Left ventricle myocardium inferior (tissue), 1 donor: ENCODE measurements at regions not wholly inside any gene's neighbourhood (a gene's known extent, or its start where the extent isn't known, plus 50 kb on each side); places are given as distances from the start of the nearest gene placed in this dataset.
"Not testable (repeated sequence)": the region's sequence is repeated elsewhere in the genome, so short reads cannot be mapped to it uniquely, and the experiment has no call there.

Experiments used
- DNase-seq: peaks from one replicate; pipeline ENCODE4 v3.0.0-alpha.2; 2020
- H3K27ac ChIP-seq: fragments of 200-600 bp; replicated peaks from 2 replicates; pipeline ENCODE4 v1.8.0; 2021
- H3K27me3 ChIP-seq: fragments of 200-600 bp; 2 replicates; pipeline ENCODE4 v1.8.0; 2021; ENCODE audit warnings: low read depth
- H3K36me3 ChIP-seq: fragments of 200-600 bp; 2 replicates; pipeline ENCODE4 v1.8.0; 2021
- H3K4me1 ChIP-seq: fragments of 200-600 bp; 2 replicates; pipeline ENCODE4 v1.8.0; 2021
- H3K4me3 ChIP-seq: fragments of 200-600 bp; 2 replicates; pipeline ENCODE4 v1.8.0; 2021; ENCODE audit warnings: mild to moderate bottlenecking, moderate library complexity
- H3K9me3 ChIP-seq: fragments of 200-600 bp; replicated peaks from 2 replicates; pipeline ENCODE4 v1.8.0; 2021
- intact Hi-C: fragments of 100-400 bp; cut with micrococcal nuclease; formaldehyde crosslinking; loops from one replicate; pipeline ENCODE4 v1.11.0; 2022
- TF ChIP-seq, protein P1 (sequence below): fragments of 200-600 bp; IDR thresholded peaks from 2 replicates; pipeline ENCODE4 v1.8.0; 2021; ENCODE audit warnings: antibody characterized with exemption, mild to moderate bottlenecking, borderline replicate concordance
- donor health status: DM: no; HTN: yes; CAD: no; lungs with severe emphysema.

DNA sequence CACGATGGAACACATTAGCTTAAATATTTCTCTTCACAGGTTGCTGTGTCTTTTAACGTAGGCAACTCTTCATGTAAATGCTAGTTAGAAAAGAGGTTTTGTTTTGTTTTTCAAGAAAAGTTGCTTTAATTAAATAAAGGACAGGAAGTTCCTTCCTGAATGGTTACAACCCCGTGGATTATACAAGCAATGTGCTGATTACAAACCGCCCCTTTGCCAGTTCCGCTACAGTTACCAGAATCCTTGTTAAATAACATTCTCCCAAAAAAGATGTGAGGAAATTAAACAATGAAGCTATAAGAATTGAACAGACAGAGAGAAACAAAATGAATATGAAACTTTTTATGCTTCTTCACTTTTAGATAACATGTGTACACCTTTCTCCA is 75.1 kb downstream of the LYZL2 start:
- H3K36me3 ChIP-seq = no peaks in the 10 kb centered on the region
- H3K4me3 ChIP-seq = peak overlapping the region; percentile 51
- intact Hi-C loops = no loop called here
- TF ChIP-seq, protein P1, sequence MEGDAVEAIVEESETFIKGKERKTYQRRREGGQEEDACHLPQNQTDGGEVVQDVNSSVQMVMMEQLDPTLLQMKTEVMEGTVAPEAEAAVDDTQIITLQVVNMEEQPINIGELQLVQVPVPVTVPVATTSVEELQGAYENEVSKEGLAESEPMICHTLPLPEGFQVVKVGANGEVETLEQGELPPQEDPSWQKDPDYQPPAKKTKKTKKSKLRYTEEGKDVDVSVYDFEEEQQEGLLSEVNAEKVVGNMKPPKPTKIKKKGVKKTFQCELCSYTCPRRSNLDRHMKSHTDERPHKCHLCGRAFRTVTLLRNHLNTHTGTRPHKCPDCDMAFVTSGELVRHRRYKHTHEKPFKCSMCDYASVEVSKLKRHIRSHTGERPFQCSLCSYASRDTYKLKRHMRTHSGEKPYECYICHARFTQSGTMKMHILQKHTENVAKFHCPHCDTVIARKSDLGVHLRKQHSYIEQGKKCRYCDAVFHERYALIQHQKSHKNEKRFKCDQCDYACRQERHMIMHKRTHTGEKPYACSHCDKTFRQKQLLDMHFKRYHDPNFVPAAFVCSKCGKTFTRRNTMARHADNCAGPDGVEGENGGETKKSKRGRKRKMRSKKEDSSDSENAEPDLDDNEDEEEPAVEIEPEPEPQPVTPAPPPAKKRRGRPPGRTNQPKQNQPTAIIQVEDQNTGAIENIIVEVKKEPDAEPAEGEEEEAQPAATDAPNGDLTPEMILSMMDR = no peak
- H3K27ac ChIP-seq = peak overlapping the region; percentile 89
- no peak for DNase-seq
- H3K27me3 ChIP-seq = no peaks in the 10 kb centered on the region
- H3K9me3 ChIP-seq = no peaks in the 10 kb centered on the region
- peaks cover 21% of the 10 kb centered on the region for H3K4me1 ChIP-seq

DNA sequence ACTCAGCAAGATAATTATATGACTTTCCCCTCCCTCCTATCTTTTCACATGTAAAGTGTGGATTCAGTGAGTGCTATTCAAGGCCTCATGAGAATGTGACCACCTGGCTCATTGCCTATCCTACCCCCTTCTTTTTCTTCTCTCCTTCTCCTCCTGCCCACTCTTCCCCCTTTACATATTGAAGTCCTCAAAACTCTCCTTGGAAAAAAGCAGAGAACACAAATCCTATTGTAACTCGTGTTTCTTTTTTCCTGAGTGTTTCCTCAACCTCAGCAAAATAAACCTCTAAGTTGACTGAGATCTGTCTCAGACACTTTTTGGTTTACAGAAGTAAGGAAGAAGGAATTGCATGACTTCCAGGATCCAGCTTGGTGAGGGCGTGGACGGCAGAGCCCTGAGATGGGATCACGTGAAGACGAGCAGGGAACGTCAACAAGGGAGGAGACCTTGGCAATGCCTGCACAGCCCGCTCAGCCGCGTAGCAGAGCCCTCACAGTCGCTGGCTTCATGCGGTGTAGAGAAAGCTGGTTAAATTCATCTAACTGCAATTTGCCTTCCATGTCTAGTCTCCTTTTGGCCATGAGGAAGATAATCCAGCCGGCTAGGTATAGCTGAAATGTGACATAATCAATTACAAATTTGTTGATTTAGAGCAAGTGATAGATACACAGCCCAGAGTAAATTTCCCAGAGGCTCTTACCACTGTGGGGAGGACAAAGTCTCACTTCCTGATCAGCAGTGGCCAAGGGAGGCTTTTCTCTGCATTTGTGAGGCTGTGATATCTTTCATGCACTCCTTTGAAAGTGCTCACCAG is 75.7 kb downstream of the LYZL2 start:
- intact Hi-C loops = no loop called here
- H3K9me3 ChIP-seq = no peaks in the 10 kb centered on the region
- no peaks in the 10 kb centered on the region for H3K36me3 ChIP-seq
- H3K4me1 ChIP-seq = peaks cover 21% of the 10 kb centered on the region
- TF ChIP-seq, protein P1 = no peak
- peak; percentile 76 for DNase-seq
- H3K4me3 ChIP-seq = peak overlapping the region; percentile 51
- peak overlapping the region; percentile 89 for H3K27ac ChIP-seq
- no peaks in the 10 kb centered on the region for H3K27me3 ChIP-seq

DNA sequence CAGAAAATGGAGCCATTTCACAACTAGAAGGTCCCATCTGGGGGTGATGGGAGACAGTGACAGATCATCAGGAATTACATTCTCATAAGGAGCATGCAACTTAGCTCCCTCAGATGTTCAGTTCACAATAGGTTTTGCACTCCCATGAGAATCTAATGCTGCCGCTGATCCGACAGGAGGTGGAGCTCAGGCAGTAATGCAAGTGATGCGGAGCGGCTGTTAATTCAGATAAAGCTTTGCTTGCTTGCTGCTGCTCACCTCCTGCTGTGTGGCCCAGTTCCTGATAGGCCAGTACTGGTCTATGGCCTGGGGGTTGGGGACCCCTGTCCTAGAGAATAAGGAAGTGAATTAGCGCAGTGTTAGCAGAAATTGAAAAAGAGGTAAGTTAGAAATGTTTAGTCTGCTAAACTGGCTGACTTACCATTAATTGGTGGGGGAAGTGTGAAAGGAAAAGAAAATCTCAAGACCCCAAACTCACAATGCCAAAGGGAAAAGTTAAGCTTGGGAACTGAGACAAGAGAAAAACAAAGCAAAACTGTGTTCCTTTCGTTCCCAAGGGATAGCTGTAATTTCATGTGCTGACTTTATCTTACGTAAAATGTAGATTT is 76.4 kb downstream of the LYZL2 start:
- H3K9me3 ChIP-seq = no peaks in the 10 kb centered on the region
- H3K27me3 ChIP-seq = no peaks in the 10 kb centered on the region
- DNase-seq = no peak
- H3K4me1 ChIP-seq = peaks cover 21% of the 10 kb centered on the region
- intact Hi-C loops = no loop called here
- TF ChIP-seq, protein P1 = no peak
- H3K27ac ChIP-seq = peak overlapping the region; percentile 89
- no peaks in the 10 kb centered on the region for H3K36me3 ChIP-seq
- H3K4me3 ChIP-seq = peak overlapping the region; percentile 51

DNA sequence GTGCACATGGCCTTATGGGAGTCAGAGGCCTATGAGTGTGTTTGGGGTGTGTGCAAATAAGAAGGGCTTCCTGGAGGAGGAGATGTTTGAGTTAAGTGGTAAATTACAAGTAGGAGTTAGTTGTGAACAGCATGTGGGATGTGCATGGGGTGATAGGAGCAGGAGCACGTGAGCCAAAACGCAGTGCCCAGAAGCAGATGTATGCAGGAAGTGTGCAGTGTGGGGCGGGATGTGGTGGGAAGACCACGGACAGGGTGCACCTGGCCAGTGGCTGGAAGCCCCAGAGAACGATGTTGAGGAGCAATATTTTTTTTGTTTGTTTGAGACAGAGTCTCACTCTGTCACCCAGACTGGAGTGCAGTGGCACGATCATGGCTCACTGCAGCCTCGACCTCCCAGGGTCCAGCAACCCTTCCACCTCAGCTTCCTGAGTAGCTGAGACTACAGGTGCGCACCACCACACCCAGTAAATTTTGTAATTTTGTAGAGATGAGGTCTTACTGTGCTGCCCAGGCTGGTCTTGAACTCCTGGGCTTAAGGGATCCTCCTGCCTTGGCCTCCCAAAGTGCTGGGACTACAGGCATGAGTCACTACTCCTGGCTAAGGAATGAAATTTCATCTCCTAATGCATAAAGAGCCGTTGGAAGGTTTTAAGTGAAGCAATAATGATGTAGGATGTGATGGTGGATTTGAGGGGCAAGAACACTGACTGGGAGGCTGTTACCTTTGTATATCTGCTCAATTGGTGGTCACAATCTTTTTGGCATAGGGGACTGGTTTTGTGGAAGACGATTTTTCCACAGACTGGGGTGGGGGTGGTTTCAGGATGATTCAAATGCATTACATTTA is 78.4 kb downstream of the LYZL2 start:
- TF ChIP-seq, protein P1 = no peak
- H3K9me3 ChIP-seq = no peaks in the 10 kb centered on the region
- no peaks in the 10 kb centered on the region for H3K36me3 ChIP-seq
- intact Hi-C loops = no loop called here
- H3K27me3 ChIP-seq = no peaks in the 10 kb centered on the region
- no peak overlapping the region for H3K27ac ChIP-seq
- no peak overlapping the region for H3K4me3 ChIP-seq
- DNase-seq = no peak
- peaks cover 21% of the 10 kb centered on the region for H3K4me1 ChIP-seq

DNA sequence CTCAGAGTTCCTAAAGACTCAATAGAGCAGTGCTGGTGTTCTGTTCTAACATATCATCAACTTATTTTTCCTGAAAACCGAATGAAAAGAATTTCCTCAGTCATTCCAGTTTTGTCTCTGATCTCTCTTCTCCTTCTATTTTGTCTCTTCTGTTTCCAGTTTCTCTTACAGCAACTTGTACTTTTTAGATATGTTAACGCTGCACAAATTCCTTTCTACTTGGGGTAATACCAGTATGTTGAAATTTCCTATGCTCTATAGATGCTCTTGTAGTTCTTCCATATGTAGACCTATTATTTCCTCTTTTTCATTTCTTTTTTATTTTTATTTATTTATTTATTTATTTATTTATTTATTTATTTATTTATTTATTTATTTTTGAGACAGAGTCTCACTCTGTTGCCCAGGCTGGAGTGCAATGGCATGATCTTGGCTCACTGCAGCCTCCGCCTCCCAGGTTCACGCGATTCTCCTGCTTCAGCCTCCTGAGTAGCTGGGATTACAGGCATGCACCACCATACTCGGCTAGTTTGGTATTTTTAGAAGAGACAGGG is 80.3 kb downstream of the LYZL2 start:
- H3K27me3 ChIP-seq, H3K9me3 ChIP-seq, H3K4me3 ChIP-seq, H3K36me3 ChIP-seq, H3K27ac ChIP-seq, intact Hi-C loops, DNase-seq: not testable (repeated sequence)
- H3K4me1 ChIP-seq = peaks cover 14% of the 10 kb centered on the region
